ENCODE measurements at regions not wholly inside any gene's neighbourhood (a gene's known extent, or its start where the extent isn't known, plus 50 kb on each side); places are given as distances from the start of the nearest gene placed in this dataset.
"Not testable (repeated sequence)": the region's sequence is repeated elsewhere in the genome, so short reads cannot be mapped to it uniquely, and the experiment has no call there.

GRCh38 chr5:166672431-166672830, 1619.0 kb upstream of the WWC1 start:
- DNase-seq, result no peak

DNA sequence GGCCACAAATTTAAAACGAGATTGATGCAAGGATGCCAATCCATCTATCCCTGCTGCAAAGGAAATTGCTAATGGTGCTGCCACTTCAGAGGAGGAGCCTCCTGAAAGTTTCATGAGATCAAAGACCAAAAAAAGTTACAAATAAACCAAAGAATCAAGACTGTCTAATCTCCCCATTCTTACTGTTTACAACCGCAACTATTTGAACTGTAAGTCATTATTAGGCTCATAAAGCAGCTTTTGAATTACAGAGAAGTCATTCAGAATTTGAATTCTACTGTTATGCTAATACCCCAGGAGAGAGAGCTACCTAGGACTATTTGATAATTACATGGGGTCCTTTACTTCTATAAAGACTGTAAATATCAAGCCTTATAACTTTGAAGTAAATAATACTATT, 1613.6 kb upstream of the WWC1 start:
- no peak for DNase-seq

DNA sequence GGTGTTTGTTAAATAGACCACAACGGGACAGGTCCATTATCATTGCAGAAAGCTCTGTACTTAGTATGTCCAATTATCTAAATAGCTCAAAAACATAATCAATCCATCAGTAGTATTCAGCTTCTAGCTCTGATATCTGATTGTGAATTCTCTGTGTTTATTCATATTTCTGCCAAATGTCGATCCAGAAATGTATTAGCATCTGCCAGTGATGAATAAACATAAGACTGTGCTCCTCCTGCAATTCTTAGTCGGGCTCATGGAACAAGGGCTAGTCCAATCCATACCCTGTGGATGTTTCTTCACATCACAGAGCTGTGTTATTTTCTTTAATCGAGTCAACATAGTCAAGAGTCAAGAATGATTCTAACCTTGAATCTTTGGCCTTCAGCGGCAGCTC, 1612.1 kb upstream of the WWC1 start:
- DNase-seq, result no peak

DNA sequence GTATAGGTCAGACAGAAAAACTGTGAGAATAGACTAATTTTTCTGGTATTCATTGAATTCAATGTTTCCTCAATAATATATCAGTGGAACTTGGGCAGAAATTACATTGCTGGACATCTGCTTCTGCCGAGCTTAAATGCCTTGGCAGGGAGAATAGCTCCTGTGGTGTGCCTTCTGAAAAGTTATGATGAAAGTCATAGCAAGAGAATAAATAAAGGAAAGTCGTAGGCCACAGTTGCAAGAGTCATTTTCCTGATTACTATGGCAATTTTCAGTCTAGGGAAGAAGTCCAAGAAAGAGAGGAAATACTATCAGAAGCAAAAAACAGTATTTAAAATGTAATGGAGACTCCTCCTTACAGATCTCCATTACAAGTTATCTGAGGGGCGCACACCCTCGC, 1596.1 kb upstream of the WWC1 start:
- DNase-seq, result no peak

GRCh38 chr5:166708291-166708690, 1583.2 kb upstream of the WWC1 start:
- DNase-seq, result no peak

DNA sequence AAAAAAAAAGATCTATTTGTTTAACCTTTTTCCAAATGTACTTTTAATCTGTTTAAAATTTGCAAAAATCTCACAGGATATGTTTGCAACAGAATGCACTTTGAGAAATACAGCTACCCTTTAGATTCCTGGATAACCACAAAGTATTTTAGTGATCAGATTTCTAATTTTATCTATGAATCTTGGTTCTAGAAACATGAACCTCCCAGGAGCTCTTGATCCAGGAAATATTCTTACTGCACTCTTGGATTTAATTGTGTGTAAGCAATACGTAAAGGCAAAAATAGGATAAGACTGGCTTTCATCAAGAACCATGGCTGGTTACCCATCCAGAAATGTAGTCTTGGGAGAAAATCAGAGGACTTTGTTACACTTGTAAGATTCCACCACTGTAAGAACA, 1581.8 kb upstream of the WWC1 start:
- no peak for DNase-seq

DNA sequence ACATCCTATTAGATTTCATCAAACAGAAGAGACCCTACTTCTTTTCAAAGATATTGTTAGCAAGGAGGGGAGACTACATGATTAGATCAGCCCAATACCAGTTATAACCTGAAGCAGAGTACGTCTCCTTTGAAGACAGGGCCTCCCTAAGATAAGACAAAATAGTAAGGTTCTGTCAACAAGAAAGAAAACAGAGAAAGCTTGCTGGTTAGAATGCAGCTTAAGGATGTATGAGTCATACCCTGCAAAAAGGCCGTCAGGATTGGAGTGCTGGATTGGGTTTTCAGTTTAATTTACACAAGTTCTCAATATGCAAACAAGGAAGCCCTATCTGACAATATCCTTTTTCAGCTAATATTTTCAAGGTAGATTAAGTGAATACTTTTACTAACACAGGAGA, 1581.2 kb upstream of the WWC1 start:
- DNase-seq, result no peak

GRCh38 chr5:166712447-166713185, 1578.8 kb upstream of the WWC1 start:
- DNase-seq, result no peak

- no peak for DNase-seq
These were observed 1578.2 kb upstream of the WWC1 start for GRCh38 chr5:166713295-166713694.

- peak; percentile 9 for DNase-seq
These were observed 1574.5 kb upstream of the WWC1 start for GRCh38 chr5:166716856-166717492.

DNA sequence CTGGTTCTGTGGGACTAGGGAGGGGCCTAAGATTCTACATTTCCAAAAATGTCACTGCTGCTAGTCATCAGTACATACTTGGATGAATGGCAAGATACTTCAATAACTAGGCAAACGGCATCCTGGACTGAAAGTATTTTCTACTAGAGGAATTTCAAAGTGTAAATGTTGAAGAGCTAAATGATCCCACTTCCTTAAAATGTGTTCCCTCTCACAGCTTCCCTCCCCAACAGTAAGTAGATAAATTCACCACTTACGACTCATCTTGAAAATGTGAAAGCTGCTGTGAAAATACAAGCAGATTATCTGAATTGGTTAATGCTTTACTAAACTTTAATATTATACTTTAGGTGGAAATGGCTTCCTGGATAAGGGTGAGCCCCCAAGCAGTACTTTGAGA, 1571.5 kb upstream of the WWC1 start:
- no peak for DNase-seq

DNA sequence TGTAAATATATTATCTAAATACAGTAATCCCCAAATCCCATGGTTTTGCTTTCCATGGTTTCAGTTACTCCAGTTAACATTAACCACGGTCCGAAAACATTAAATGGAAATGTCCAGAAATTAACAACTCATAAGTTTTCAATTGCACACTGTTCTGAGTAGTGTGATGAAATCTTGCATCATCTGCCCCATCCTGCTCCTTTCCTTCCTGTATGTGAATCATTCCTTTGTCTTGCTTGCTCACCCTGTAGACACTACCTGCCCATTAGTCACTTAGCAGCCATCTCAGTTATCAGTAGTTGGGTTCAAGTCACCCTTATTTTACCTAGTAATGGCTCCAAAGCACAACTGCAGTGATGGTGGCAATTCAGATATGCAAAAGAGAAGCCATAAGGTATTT, 1568.5 kb upstream of the WWC1 start:
- no peak for DNase-seq

DNA sequence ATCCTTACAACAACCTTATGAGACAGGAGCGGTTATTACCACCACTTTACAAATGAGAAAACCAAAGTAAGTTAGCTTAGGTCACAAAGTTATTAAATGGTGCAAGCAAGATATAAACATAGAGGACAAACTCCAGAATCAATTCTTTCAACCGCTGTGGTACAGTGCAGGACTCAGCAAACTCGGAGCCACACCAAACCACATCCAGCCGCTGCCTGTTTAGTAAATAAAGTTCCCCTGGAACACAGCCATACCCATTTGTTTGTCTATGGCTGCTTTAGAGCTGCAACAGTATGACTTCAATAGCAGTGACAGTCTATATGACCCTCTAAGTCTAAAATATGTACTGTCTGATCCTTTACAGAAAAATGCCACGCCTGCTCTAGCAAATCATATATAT, 1567.2 kb upstream of the WWC1 start:
- no peak for DNase-seq

DNA sequence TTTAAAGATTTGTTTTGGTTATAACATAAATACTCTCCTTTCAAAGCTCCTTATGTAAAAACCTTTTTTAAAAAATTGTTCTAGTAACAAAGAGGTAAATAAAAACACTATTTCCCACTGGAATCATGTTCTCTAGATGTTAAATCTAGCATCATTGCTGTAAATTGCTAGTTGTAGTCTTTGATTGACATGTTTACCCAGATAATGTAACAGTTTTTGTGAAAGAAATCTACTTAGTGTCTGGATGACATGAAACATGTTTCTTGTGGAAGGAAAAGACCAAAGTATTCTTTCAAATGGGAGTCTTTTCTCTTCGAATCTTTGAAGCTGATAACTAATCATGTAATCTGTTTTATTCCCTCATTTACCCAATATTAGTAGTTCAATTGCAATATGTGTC, 1565.9 kb upstream of the WWC1 start:
- DNase-seq, result no peak

DNA sequence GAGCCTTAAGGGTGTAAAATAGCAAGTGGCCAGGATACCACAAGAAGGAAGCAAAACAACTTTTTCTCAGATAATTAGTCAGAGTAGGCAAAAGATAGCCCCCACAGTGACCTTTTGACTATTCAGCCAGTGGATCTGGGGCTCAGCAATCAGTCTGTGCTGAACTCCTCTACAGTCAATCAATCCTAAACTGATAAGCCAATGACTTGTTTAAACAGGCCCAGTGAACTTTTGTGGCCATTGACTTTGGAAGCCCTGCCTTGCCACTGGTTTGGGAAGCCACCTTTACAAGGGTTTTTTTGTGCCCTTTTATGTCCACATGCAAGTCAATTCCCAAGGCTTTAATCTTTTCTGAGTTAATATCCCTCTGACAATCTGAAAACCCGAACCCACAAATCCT, 1565.0 kb upstream of the WWC1 start:
- DNase-seq, result no peak

GRCh38 chr5:166742951-166743350, 1548.5 kb upstream of the WWC1 start:
- not testable (repeated sequence) for DNase-seq

DNA sequence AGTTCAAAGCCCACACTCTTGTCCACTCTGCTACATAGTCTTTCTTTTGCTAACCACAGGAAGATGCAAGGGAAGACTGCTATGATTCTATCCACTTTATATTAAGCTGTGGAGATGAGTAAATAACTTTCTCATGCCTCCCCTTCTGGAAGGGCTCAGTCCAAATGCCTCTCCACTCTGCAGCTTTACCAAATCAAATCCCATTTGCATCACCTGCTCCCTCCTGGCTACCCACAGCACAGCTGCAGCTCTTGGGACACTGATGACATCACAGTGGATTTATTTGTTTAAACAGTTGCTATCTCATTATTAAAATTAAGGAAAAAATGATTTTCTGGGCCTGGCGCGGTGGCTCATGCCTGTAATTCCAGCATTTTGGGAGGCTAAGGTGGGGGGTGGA, 1544.9 kb upstream of the WWC1 start:
- DNase-seq, result no peak

DNA sequence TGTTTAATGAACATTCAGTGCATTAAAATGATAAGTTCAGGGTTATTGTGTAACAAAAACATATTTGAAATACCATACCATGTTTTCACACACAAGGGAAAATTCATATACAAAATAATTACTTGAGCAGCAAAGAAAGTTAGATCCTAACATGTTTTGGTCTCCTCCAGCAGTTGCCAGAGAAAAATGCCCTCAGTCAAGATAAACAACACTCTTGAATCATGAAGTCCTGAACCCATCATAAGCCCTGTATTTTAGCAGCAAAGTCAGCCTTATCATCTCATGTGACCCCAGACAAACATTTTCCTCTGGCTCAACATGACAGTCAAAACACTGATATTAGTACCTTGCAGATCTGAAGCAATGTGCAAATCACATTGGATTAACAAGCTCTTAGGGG, 1541.1 kb upstream of the WWC1 start:
- DNase-seq, result no peak

GRCh38 chr5:166758151-166758550, 1533.3 kb upstream of the WWC1 start:
- DNase-seq, result no peak

DNA sequence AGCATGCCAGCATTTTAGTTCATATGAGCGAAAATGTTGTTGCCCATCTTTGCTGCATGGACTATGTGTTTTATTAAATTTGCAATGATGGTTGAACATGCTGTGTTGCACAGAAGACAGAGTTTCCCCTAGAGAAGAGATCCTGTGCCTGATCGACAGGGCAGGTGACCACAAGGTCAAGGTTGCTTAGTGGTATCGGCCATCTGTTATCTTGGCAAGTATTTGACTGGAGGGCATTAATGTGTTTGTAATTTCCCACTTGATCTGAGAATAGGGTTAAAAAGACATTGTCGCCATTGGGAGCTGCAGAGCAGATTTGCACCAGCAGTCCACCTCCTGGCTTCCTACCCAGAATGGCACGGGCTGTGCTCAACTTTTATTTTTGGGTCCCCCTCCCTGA, 1523.6 kb upstream of the WWC1 start:
- DNase-seq, result no peak

- no peak for DNase-seq
These were observed 1522.9 kb upstream of the WWC1 start for GRCh38 chr5:166768536-166768935.

DNA sequence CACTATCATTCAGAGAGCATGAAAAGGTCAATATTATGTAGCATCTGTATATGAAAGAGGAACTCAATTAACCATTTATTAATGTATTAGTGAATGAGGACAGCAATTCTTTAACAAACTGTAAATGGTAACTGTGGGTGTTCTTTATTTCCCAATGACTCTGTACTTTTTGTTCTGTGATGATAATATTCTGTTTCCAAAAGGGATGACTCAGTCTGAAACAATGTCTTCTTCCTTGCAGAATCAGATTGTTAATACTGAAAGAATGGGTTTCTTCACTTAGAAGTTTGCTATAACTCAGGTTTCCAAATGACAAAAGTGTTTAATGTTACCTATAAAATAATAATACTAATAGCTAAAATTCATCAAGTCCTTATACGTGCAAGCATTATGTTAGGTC, 1518.7 kb upstream of the WWC1 start:
- DNase-seq, result no peak

DNA sequence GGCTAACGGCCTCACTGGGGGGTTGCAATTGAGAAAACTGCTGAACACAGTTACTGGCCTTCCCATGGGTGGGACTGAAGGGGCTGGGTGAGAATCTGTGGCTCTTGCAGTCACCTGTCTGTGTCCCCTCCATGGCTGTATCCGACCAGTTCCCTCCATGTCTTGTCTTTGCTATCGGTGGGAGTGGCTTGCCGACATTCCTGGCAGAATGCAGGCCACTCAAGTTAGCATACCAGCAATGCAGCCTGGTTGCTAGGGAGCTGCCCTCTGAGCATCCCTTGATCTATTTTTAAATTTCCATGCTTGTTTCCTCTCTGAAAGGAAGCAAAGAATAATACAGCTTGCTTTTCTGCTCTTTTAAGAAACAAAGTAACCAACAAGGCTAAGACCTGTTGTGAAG, 1509.7 kb upstream of the WWC1 start:
- no peak for DNase-seq

GRCh38 chr5:166784545-166785078, 1506.8 kb upstream of the WWC1 start:
- DNase-seq, result no peak

All from right kidney (tissue), 1 donor.